OCI-LY3 (cell line): ENCODE measurements at regions not wholly inside any gene's neighbourhood (a gene's known extent, or its start where the extent isn't known, plus 50 kb on each side); places are given as distances from the start of the nearest gene placed in this dataset.

Source experiments
- CTCF ChIP-seq: fragments of 200-600, 300-600 bp; sonication (generic); IDR thresholded peaks from 2 replicates; pipeline ENCODE4 v1.5.1; 2014; ENCODE audit warnings: antibody characterized with exemption, low read length, low read depth
- EZH2phosphoT487 ChIP-seq: fragments of 200-600 bp; shearing (Covaris generic); IDR thresholded peaks from 2 replicates; pipeline ENCODE4 v1.6.1; 2018; ENCODE audit warnings: antibody characterized with exemption, mixed run types, low read depth

- peak; percentile 30 for TF ChIP-seq CTCF
- no peak for TF ChIP-seq EZH2phosphoT487
Observed at GRCh38 chr6:43856005-43856765, 86.2 kb downstream of the VEGFA start.
